B cell (primary cell): ENCODE measurements at regions not wholly inside any gene's neighbourhood (a gene's known extent, or its start where the extent isn't known, plus 50 kb on each side); places are given as distances from the start of the nearest gene placed in this dataset.

ENCODE experiments used
- ATAC-seq: fragments of 200-7000 bp; cut with Tn5 transposase; one replicate; pipeline ENCODE4 v1.10.0; 2021; ENCODE audit warnings: low read depth, mild to moderate bottlenecking, moderate number of reproducible peaks, moderate library complexity
- CTCF ChIA-PET: fragments of 350-600 bp; sonication (Branson Sonifier 250); formaldehyde crosslinking; loops from one replicate; lab custom pipeline; 2021; ENCODE audit warnings: antibody characterized with exemption, inconsistent platforms; lab: Charles Lee
- POLR2A ChIA-PET: fragments of 350-600 bp; sonication (Branson Sonifier 250); formaldehyde crosslinking; loops from one replicate; lab custom pipeline; 2021; ENCODE audit warnings: antibody characterized with exemption; lab: Charles Lee
- DNase-seq: peaks from one replicate; pipeline ENCODE4 v3.0.0; 2013
- H2AFZ ChIP-seq: 2 replicates; pipeline ENCODE4 v1.6.1; 2012; ENCODE audit warnings: mild to moderate bottlenecking, low read depth, low read length; ENCODE audit not compliant: insufficient read depth, poor library complexity, severe bottlenecking
- H3K27ac ChIP-seq, 2 donors: 1 replicate in 1 of 2; 2 replicates in 1 of 2; pipeline ENCODE4 v1.5.1; 2012 to 2013; ENCODE audit warnings: low read length in 2 of 2, mild to moderate bottlenecking in 2 of 2, moderate library complexity in 1 of 2
- H3K27me3 ChIP-seq, 4 experiments: fragments of 200-600 bp in 1 of 4; sonication (generic) in 1 of 4; replicated peaks in 1 of 4; 1 replicate in 2 of 4; 2 replicates in 2 of 4; pipeline versions ENCODE4 v1.6.1 to v1.7.0; 2013 to 2016; ENCODE audit warnings: low read length in 3 of 4, mild to moderate bottlenecking in 2 of 4, mixed read lengths in 1 of 4, moderate library complexity in 1 of 4; ENCODE audit not compliant: insufficient read depth in 4 of 4, control insufficient read depth in 3 of 4; ENCODE audit errors: control extremely low read depth in 1 of 4
- H3K36me3 ChIP-seq, 2 experiments: replicated peaks in 1 of 2; 1 replicate in 1 of 2; 2 replicates in 1 of 2; pipeline versions ENCODE4 v1.6.1 to v1.7.1; 2013; ENCODE audit warnings: low read length in 1 of 2; ENCODE audit not compliant: insufficient read depth in 2 of 2, control insufficient read depth in 1 of 2; ENCODE audit errors: control extremely low read depth in 1 of 2, extremely low read depth in 1 of 2
- H3K4me1 ChIP-seq, 2 donors: fragments of 200-600 bp in 1 of 2; sonication (generic) in 1 of 2; 1 replicate in 1 of 2; 2 replicates in 1 of 2; pipeline versions ENCODE4 v1.5.1 to v1.6.1; 2013 to 2017; ENCODE audit warnings: low read length in 2 of 2; ENCODE audit not compliant: control insufficient read depth in 2 of 2, insufficient read depth in 2 of 2
- H3K4me2 ChIP-seq: replicated peaks from 2 replicates; pipeline ENCODE3; 2012; ENCODE audit warnings: mild to moderate bottlenecking, low read depth, low read length; ENCODE audit not compliant: poor library complexity, severe bottlenecking
- H3K4me3 ChIP-seq, 5 experiments: fragments of 200-600 bp in 1 of 5; sonication (generic) in 1 of 5; 1 replicate in 3 of 5; 2 replicates in 2 of 5; pipeline versions ENCODE4 v1.5.1 to v1.7.0; 2011 to 2016; ENCODE audit warnings: low read length in 4 of 5, mild to moderate bottlenecking in 4 of 5, low read depth in 2 of 5, control low read depth in 1 of 5, moderate library complexity in 1 of 5; ENCODE audit not compliant: insufficient read depth in 1 of 5; ENCODE audit errors: control extremely low read depth in 1 of 5, extremely low read depth in 1 of 5
- H3K79me2 ChIP-seq: fragments of 200-600 bp; sonication (generic); one replicate; pipeline ENCODE4 v1.6.0; 2016; ENCODE audit warnings: low read length; ENCODE audit not compliant: control insufficient read depth, insufficient read depth
- H3K9ac ChIP-seq: fragments of 200-600 bp; sonication (generic); 2 replicates; pipeline ENCODE4 v1.6.1; 2017; ENCODE audit warnings: mild to moderate bottlenecking, low read length, moderate library complexity
- H3K9me3 ChIP-seq, 3 donors: one replicate each; pipeline versions ENCODE4 v1.6.1 to v1.7.1; 2013; ENCODE audit warnings: low read length in 2 of 3; ENCODE audit not compliant: control insufficient read depth in 2 of 3, insufficient read depth in 1 of 3; ENCODE audit errors: control extremely low read depth in 1 of 3
- H4K20me1 ChIP-seq: 2 replicates; pipeline ENCODE4 v1.6.0; 2012; ENCODE audit warnings: mild to moderate bottlenecking, low read length; ENCODE audit not compliant: insufficient read depth, control insufficient read depth, poor library complexity, severe bottlenecking
- H3K27ac Mint-ChIP-seq: one replicate; pipeline ENCODE4 v1.8.0; 2021; ENCODE audit warnings: mixed read lengths
- H3K27me3 Mint-ChIP-seq: one replicate; pipeline ENCODE4 v1.8.0; 2021; ENCODE audit warnings: mixed read lengths
- H3K4me1 Mint-ChIP-seq: one replicate; pipeline ENCODE4 v1.8.0; 2021; ENCODE audit warnings: mixed read lengths
- H3K4me3 Mint-ChIP-seq: one replicate; pipeline ENCODE4 v1.8.0; 2021; ENCODE audit warnings: mixed read lengths
- H3K9me3 Mint-ChIP-seq: one replicate; pipeline ENCODE4 v1.8.0; 2022; ENCODE audit warnings: mixed read lengths; ENCODE audit not compliant: insufficient read depth
- CTCF ChIP-seq: fragments of 200-600 bp; IDR thresholded peaks from one replicate; pipeline ENCODE4 v1.8.0; 2022; ENCODE audit warnings: antibody characterized with exemption, mild to moderate bottlenecking
- EZH2 ChIP-seq: IDR thresholded peaks from 2 replicates; pipeline ENCODE4 v1.6.1; 2012; ENCODE audit warnings: borderline replicate concordance, low read depth, mild to moderate bottlenecking, moderate library complexity, low read length; ENCODE audit not compliant: insufficient read depth, poor library complexity, severe bottlenecking
- WGBS: methylation state at CpG from one replicate; pipeline ENCODE4 v1.1.5; 2013; ENCODE audit warnings: missing lambda C conversion rate; ENCODE audit not compliant: insufficient coverage; 5-methylcytosine and 5-hydroxymethylcytosine counted together
- intact Hi-C: fragments of 100-400 bp; cut with micrococcal nuclease; formaldehyde crosslinking; loops from one replicate; pipeline ENCODE4 v1.10.0; 2022

- 0% methylated on average over 2 of the region's 9 CpGs for WGBS
- Histone ChIP-seq H3K79me2 (no peaks in the 10 kb centered on the region), H3K36me3 (no peaks in the 10 kb centered on the region), H3K27ac (no peak overlapping the region), H3K27me3 (no peaks in the 10 kb centered on the region), H4K20me1 (no peaks in the 10 kb centered on the region), H2AFZ (peak overlapping the region; percentile 4), H3K4me3 (peak overlapping the region in 1 of 5 experiments; percentile 6), H3K9me3 (peaks cover 0 to 5% (median 0%) of the 10 kb centered on the region in 3 donors), H3K9ac (no peak overlapping the region), H3K4me2 (peak overlapping the region; percentile 42), H3K4me1 (peaks cover 21 to 26% of the 10 kb centered on the region in 2 donors)
- no peaks in the 10 kb centered on the region for H3K9me3 Mint-ChIP-seq
- H3K4me3 Mint-ChIP-seq = peak overlapping the region; percentile 62
- DNase-seq = peak; percentile 24
- H3K27me3 Mint-ChIP-seq = peaks cover 12% of the 10 kb centered on the region
- ChIA-PET CTCF (no interaction called here), POLR2A (no interaction called here)
- peaks cover 32% of the 10 kb centered on the region for H3K4me1 Mint-ChIP-seq
- no peak for ATAC-seq
- no peak overlapping the region for H3K27ac Mint-ChIP-seq
- TF ChIP-seq EZH2 (no peak), CTCF (no peak)
- intact Hi-C loops = no loop called here
These were observed 129.9 kb upstream of the ARID1B start for GRCh38 chr6:156647140-156647784.

- H3K79me2 ChIP-seq = no peaks in the 10 kb centered on the region
- H3K27me3 Mint-ChIP-seq = peaks cover 12% of the 10 kb centered on the region
- no peak overlapping the region for H3K4me2 ChIP-seq
- H3K9me3 ChIP-seq = peaks cover 0 to 9% (median 0%) of the 10 kb centered on the region in 3 donors
- no peak overlapping the region for H3K27ac ChIP-seq
- H3K4me3 ChIP-seq = no peak overlapping the region
- no peak overlapping the region for H3K9ac ChIP-seq
- intact Hi-C loops = no loop called here
- ChIA-PET CTCF (no interaction called here), POLR2A (no interaction called here)
- no peak overlapping the region for H3K27ac Mint-ChIP-seq
- H4K20me1 ChIP-seq = no peaks in the 10 kb centered on the region
- H2AFZ ChIP-seq = no peak overlapping the region
- DNase-seq = no peak
- TF ChIP-seq CTCF = no peak
- TF ChIP-seq EZH2 = no peak
- ATAC-seq = no peak
- H3K4me1 Mint-ChIP-seq = peaks cover 32% of the 10 kb centered on the region
- no peaks in the 10 kb centered on the region for H3K36me3 ChIP-seq
- 94% methylated on average over 5 of the region's 6 CpGs for WGBS
- H3K4me1 ChIP-seq = peaks cover 21 to 26% of the 10 kb centered on the region in 2 donors
- H3K4me3 Mint-ChIP-seq = no peak overlapping the region
- no peaks in the 10 kb centered on the region for H3K27me3 ChIP-seq
- H3K9me3 Mint-ChIP-seq = no peaks in the 10 kb centered on the region
These were observed 130.7 kb upstream of the ARID1B start for GRCh38 chr6:156646496-156646895.
